Fibroblast of upper back skin (primary cell): ENCODE measurements at regions not wholly inside any gene's neighbourhood (a gene's known extent, or its start where the extent isn't known, plus 50 kb on each side); places are given as distances from the start of the nearest gene placed in this dataset.
"Not testable (repeated sequence)": the region's sequence is repeated elsewhere in the genome, so short reads cannot be mapped to it uniquely, and the experiment has no call there.

Experiments
- DNase-seq: peaks from one replicate; pipeline ENCODE4 v3.0.0-alpha.2; 2013

- DNase-seq, result no peak
These were observed 96.0 kb downstream of the RASGEF1B start for GRCh38 chr4:81375745-81376144.

DNA sequence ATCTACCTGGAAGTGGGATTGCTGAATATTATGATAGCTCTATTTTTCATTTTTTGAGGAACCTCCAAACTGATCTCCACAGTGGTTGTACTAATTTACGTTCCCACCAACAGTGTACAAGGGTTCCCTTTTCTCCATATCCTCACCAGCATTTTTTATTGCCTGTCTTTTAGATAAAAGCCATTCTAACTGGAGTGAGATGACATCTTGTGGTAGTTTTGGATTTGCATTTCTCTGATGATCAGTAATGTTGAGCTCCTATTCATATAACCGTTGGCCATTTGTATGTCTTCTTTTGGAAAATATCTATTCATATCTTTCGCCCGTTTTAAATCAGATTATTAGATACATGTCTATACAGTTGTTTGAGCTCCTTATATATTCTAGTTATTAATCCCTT lies 101.8 kb downstream of the RASGEF1B start:
- DNase-seq, result peak; percentile 11

DNA sequence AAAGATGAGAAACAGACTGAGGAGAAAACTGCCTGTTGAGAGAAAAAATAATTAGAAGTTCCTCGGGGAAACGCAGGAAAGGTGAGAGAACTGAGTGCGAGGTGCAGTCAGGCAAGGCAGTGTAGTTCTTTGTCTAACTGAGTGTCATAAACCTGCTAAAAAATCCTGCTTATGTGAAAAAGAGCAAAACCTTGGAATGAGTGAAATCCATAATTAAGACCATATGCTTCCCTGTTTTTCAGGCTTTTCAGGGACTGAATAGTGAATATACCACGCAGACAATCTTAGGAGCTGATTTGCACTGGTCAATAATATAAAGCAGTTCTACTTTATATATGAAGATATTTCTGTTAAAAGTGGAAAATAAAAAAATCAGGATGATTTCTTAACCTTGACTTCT lies 104.9 kb downstream of the RASGEF1B start:
- DNase-seq, result peak; percentile 57

- DNase-seq, result peak; percentile 58
These were observed 111.0 kb downstream of the RASGEF1B start for GRCh38 chr4:81360737-81361136.

DNA sequence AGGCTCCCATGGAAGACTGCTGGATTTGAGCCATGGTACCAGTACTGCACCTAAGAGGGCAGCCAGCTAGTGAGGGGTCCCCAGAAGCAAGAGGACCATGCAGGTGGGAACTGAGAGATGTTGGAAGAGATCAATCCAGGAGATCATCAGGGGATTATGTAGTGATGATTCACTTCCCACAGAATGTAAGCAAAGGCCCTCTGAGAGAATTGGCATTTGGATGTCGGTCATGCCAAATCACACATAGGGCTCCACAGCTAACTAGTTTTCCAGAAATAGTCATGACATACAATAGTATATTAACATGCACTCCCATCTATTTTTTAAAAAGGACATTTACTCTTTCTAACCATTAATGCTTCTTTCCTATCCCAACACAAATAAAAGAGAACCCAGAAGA lies 112.5 kb downstream of the RASGEF1B start:
- peak; percentile 71 for DNase-seq

- no peak for DNase-seq
These were observed 113.6 kb downstream of the RASGEF1B start for GRCh38 chr4:81358154-81358553.

- DNase-seq, result peak; percentile 75
These were observed 115.1 kb downstream of the RASGEF1B start for GRCh38 chr4:81356621-81357020.

DNA sequence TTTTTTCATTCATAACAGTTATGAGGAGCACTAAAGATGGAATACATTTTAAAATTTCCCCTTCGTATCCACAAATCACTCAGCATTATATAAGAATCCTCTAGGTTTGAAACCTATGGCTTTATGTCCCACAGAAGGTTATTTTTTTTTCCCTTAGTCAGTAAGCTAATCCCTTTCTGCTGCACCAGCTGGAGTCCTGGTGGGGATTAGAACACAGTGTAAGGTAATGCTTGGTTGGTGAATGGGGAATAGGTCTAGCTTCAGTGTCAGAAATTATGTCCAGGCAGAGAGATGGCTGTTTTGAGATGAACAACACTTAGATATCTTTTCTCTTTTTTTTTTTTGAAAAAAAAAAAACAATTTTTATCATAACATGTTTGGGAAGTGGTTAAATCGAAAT lies 116.6 kb downstream of the RASGEF1B start:
- no peak for DNase-seq

- peak; percentile 56 for DNase-seq
These were observed 117.8 kb downstream of the RASGEF1B start for GRCh38 chr4:81353861-81354260.

GRCh38 chr4:81352446-81352835 lies 119.3 kb downstream of the RASGEF1B start:
- peak; percentile 58 for DNase-seq

GRCh38 chr4:81351654-81352445 lies 119.9 kb downstream of the RASGEF1B start:
- peak; percentile 72 for DNase-seq

GRCh38 chr4:81350040-81350439 lies 121.7 kb downstream of the RASGEF1B start:
- no peak for DNase-seq

DNA sequence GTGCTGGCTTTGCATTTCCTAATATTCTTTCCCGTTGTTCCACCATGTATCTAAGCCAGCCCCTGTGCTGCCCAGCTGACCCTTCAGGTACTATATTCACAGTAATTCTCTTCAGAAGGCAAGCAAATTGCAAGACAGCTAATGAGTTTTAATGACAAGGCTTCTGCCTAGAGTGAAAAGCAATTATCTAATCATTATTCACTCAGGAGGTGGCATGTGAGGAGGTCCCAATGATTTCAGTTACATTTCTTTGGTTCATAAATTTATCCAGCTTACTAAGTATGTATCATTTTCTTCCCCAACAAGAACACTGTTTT lies 123.0 kb downstream of the RASGEF1B start:
- no peak for DNase-seq

DNA sequence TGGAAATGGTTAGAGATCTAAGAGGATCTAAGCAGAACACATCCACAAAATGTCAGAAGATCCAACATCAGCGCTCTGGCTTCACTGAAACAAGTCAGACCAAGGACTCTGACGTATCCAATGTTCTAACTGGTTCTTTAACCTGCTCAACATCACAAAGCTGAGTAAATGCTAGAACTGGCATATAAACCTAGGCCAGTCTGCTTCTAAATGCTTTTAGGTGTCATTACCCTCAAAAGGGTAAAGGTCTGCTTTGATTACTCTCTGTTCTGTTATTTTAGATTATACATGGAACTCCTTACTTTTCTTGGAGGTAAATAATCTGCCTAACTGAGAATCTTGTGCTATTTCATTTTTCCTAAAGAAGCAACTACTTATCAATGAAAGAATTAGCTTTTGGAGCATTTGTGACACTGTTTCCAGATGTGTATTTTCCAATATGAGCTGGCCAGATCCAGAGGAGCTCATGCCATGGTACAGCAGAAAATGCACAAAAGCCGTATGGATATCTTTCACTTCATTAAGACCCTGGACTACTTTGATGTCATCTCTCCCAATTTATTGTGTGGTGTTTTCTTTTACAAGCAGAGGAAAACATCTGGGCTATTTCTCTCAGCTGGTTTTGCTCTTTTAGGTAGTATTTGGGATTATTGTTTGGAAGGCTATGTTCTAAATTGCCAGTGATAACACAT lies 123.5 kb downstream of the RASGEF1B start:
- DNase-seq, result no peak

DNA sequence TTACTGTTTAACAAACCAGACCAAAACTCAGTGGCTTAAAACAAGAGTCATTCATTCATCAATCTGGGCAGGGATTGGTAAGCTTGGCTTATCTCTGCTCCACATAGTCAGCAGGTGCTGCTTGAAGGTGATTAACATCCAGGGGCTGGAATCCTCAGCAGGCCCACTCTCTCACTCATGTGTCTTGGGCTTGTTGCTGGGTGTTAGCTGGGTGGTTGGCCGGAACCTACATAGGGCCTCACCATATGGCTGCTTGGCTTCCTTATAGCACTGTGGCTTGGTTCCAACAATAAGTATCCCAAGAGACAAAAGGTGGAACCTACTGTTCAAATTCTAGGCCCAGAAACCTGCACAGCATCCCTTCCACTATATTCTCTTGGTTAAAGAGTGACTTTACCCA lies 125.0 kb downstream of the RASGEF1B start:
- DNase-seq, result no peak

- no peak for DNase-seq
These were observed 128.2 kb downstream of the RASGEF1B start for GRCh38 chr4:81343536-81343935.

GRCh38 chr4:81343046-81343445 lies 128.0 kb upstream of the PRKG2 start:
- DNase-seq, result no peak

GRCh38 chr4:81337211-81337610 lies 122.2 kb upstream of the PRKG2 start:
- DNase-seq, result no peak

DNA sequence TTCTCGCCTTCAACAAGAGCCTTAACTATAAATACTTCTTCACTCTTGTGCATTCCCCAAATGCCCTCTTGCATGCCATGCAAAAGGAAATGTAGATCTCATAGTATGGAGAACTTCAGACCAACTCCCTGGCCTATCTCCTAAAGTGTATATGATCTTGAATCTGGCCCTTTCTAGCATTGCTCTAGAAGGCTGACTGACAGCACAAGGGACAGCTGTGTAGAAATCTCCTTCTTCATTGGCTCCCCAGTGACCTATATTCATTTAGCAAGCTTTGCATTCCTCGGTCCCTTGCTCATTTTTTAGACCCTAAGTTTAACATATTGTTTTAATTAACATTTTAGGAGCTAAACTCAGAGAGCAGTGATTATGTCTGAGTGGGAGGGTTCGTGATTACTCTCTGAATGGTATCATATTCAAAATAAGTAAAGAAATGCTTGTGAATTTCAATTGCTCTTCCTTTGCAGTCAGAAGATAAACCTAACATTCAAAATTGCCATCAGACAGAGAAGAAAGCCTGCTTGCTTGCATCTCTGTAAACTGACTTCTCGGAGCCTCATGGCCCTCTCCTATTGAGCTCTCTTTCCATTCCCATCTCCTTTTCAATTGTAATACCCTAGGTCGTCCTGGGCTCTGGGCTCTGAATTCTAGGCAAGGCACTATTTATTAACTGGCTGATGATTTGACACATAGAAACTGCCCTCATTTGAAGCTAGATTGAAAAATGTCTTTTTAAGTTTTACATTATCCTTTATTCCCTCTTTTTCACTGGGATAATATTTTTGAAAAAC lies 120.3 kb upstream of the PRKG2 start:
- DNase-seq, result peak; percentile 78

- no peak for DNase-seq
These were observed 115.0 kb upstream of the PRKG2 start for GRCh38 chr4:81330018-81330417.

- no peak for DNase-seq
These were observed 111.6 kb upstream of the PRKG2 start for GRCh38 chr4:81326581-81326980.

GRCh38 chr4:81324594-81324993 lies 109.6 kb upstream of the PRKG2 start:
- DNase-seq, result not testable (repeated sequence)

- no peak for DNase-seq
These were observed 104.6 kb upstream of the PRKG2 start for GRCh38 chr4:81319657-81320056.
